HUES48 (cell line): ENCODE measurements at regions not wholly inside any gene's neighbourhood (a gene's known extent, or its start where the extent isn't known, plus 50 kb on each side); places are given as distances from the start of the nearest gene placed in this dataset.

Experiments used
- H3K27ac ChIP-seq: one replicate; pipeline ENCODE4 v1.7.0; 2013; ENCODE audit warnings: low read depth, low read length, inconsistent platforms
- H3K27me3 ChIP-seq: 2 replicates; pipeline ENCODE4 v1.6.1; 2013; ENCODE audit warnings: mild to moderate bottlenecking, low read length; ENCODE audit not compliant: control insufficient read depth, insufficient read depth
- H3K36me3 ChIP-seq: 2 replicates; pipeline ENCODE4 v1.6.1; 2013; ENCODE audit warnings: low read length; ENCODE audit not compliant: control insufficient read depth, insufficient read depth
- H3K4me1 ChIP-seq: 2 replicates; pipeline ENCODE4 v1.6.1; 2013; ENCODE audit warnings: mild to moderate bottlenecking, low read length; ENCODE audit not compliant: control insufficient read depth, insufficient read depth
- H3K4me3 ChIP-seq: 2 replicates; pipeline ENCODE4 v1.5.1; 2013; ENCODE audit warnings: mild to moderate bottlenecking, low read depth, low read length
- H3K9ac ChIP-seq: 2 replicates; pipeline ENCODE4 v1.6.1; 2013; ENCODE audit warnings: mild to moderate bottlenecking, low read depth, low read length, moderate library complexity
- H3K9me3 ChIP-seq: 2 replicates; pipeline ENCODE4 v1.6.1; 2013; ENCODE audit warnings: low read length; ENCODE audit not compliant: control insufficient read depth, insufficient read depth

DNA sequence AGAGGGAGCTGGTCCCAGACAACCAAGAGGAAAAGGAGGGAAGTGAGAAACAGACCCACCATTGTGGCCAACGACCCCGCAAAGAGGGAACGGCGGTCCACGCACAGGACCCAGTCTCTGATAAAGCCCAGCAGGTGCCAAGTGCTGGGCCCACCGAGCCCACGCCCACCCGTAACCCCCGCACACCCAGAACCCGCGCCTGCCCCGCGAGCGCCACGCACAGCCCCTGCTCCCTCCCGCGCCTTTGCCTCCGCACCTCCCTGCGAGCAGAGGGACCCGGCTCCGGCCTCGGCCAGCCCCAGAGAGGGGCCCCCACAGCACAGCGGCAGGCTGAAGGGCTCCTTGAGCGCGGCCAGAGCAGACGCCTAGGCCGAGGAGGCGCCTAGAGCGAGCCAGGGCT is 1192.2 kb downstream of the PCDH17 start:
- no peak overlapping the region for H3K27ac ChIP-seq
- H3K36me3 ChIP-seq: no peaks in the 10 kb centered on the region
- no peaks in the 10 kb centered on the region for H3K9me3 ChIP-seq
- H3K4me3 ChIP-seq: no peak overlapping the region
- no peaks in the 10 kb centered on the region for H3K27me3 ChIP-seq
- no peak overlapping the region for H3K9ac ChIP-seq
- H3K4me1 ChIP-seq: no peaks in the 10 kb centered on the region

DNA sequence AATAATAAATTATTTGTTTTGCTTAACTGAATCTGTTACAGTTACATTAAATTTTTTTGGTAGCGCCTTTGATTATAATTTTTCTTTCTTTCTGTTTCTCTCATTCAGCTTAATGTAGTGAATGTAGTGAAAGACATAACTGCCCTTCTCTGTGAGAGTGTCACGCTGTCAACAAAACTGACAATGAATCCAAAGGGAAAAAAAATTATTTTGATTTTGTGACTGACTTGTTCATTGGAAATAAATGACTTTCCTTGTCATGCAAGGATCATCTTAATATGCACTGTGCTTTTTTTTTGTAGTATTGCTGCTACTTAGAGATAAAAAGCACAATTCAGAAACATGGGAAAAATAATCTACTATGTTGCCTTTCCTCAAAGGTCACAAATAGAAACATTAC is 1196.4 kb downstream of the PCDH17 start:
- H3K36me3 ChIP-seq: no peaks in the 10 kb centered on the region

DNA sequence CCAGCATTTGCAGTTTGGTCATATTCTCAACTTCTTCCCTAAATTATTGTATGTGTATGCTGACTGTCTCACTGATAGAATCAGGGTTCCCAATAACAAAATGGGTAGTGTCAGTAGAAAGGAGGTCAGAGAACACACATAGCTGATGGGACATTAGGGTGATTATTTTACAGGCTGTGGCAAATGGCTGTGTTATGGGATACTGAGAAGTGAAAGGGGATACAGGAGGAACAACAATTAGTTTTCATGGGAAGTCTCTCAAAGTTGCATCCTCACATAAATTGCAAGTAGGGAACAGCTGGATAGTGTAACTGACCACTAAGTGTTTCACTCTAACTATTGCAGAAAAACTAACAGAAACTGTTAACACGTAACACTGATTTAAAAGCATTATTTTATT is 1199.3 kb downstream of the PCDH17 start:
- Histone ChIP-seq H3K9ac (no peak overlapping the region), H3K4me3 (no peak overlapping the region), H3K4me1 (no peaks in the 10 kb centered on the region), H3K27me3 (no peaks in the 10 kb centered on the region), H3K36me3 (no peaks in the 10 kb centered on the region), H3K9me3 (no peaks in the 10 kb centered on the region; the same call in 1 of the 2 replicates), H3K27ac (no peak overlapping the region)

More for the DNA sequence above, 1196.4 kb downstream of the PCDH17 start:
- Histone ChIP-seq H3K27me3 (no peaks in the 10 kb centered on the region), H3K4me1 (no peaks in the 10 kb centered on the region), H3K27ac (no peak overlapping the region), H3K9me3 (no peaks in the 10 kb centered on the region; the same call in 1 of the 2 replicates), H3K4me3 (no peak overlapping the region), H3K9ac (no peak overlapping the region)

DNA sequence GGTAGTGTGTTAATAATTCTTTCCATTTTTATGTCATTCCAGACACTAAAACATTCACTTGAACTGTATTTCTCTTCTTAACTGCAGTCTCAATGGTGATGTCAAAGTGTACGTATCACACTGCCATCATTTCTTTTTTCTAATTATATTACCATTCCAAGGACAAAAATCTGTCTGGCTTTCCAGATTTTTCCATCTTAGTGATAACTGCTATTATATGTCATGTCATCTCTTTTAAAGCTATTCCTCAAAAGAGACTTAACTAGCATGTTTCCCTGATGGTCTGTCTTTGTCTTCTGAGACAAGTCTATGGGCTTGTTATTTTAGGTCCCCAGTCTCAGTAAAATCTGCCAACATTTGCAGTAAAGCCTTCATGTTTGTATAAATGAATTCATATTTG is 1207.1 kb downstream of the PCDH17 start:
- Histone ChIP-seq H3K27ac (no peak overlapping the region), H3K9ac (no peak overlapping the region), H3K4me3 (no peak overlapping the region), H3K27me3 (no peaks in the 10 kb centered on the region), H3K36me3 (no peaks in the 10 kb centered on the region), H3K9me3 (no peaks in the 10 kb centered on the region), H3K4me1 (peaks cover 3% of the 10 kb centered on the region; the same call in 1 of the 2 replicates)

DNA sequence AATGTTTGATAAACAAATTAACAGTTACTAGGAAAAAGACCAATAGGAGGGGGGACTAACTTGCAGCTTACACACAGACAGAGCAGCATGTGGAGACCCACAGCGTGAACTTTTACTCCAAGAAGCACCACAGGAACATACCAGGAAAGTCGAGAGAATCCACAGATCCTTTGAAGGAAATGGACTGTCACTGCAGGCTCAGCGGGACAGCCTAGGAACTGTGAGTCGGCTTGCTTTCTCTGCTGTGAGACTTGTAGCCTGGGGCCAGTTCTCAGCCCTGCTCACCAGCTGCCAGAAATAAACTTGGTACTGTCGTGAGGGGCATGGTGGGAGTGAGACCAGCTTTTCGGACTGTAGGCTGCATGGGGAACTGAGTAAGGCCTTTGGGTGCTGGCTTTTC is 1211.5 kb downstream of the PCDH17 start:
- H3K4me1 ChIP-seq: peaks cover 3% of the 10 kb centered on the region; the same call in 1 of the 2 replicates
- no peak overlapping the region for H3K4me3 ChIP-seq
- H3K9me3 ChIP-seq: no peaks in the 10 kb centered on the region
- H3K27ac ChIP-seq: no peak overlapping the region
- no peak overlapping the region for H3K9ac ChIP-seq
- no peaks in the 10 kb centered on the region for H3K36me3 ChIP-seq
- H3K27me3 ChIP-seq: no peaks in the 10 kb centered on the region

DNA sequence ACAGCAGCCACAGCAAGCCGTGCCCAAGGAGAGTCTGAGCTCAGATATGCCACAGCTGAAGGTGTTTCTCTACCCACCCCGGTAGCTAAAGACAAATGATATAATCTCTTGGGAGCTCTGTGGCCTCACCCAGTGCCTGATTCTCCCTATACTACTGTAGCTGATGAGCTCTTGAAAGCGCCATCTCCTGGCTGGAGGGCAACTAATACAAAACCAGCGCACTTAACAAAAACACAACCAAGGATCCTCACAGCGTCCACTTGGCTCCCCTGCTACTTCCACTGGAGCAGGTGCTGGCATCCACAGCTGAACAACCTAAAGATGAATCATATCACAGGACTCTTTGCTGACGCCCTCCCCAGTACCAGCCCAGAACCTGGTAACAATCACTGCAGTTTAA is 1212.0 kb downstream of the PCDH17 start:
- no peak overlapping the region for H3K27ac ChIP-seq
- no peaks in the 10 kb centered on the region for H3K9me3 ChIP-seq
- H3K4me3 ChIP-seq: no peak overlapping the region
- peaks cover 3% of the 10 kb centered on the region; the same call in 1 of the 2 replicates for H3K4me1 ChIP-seq
- no peaks in the 10 kb centered on the region for H3K27me3 ChIP-seq
- no peaks in the 10 kb centered on the region for H3K36me3 ChIP-seq
- no peak overlapping the region for H3K9ac ChIP-seq

DNA sequence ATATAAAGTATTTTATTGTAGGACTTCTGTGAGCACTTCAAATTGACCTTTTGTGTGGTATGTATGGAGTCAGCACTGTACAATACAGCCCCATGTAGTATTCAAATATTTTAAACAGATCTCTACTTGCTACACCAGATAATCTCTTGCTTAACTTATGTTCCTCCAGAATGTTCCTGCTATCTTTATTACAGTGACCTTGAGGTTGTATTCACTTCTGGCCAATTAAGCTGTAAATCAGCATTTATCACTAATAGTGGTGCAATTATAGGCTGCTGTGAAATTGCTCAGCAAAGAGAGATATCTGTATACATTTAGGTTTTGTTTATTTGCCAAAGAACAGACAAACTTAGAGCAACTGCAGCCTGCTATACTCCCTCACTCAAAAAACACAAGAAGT is 1218.6 kb downstream of the PCDH17 start:
- Histone ChIP-seq H3K27me3 (no peaks in the 10 kb centered on the region), H3K9ac (no peak overlapping the region), H3K27ac (no peak overlapping the region), H3K9me3 (no peaks in the 10 kb centered on the region), H3K36me3 (no peaks in the 10 kb centered on the region), H3K4me3 (no peak overlapping the region), H3K4me1 (no peaks in the 10 kb centered on the region)

DNA sequence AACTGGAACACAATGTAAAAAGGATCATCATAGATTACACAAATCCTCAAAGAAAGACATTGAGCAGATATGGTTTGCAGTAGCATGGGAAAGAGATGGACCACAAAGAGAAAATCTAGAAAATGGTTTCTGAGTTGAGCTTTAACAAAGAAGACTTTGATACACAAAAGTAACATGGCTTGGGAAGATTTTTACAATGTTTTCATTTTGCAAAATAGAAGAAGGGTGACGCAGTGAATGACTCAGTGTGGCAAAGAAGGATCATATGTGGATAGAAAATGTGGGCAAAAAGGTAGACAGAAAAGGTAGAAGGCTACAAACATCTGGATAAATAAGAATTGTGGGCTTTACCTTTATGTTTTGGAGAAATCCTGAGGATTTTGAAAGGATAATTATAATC is 1220.5 kb downstream of the PCDH17 start:
- Histone ChIP-seq H3K4me1 (no peaks in the 10 kb centered on the region), H3K9ac (no peak overlapping the region), H3K27ac (no peak overlapping the region), H3K9me3 (no peaks in the 10 kb centered on the region), H3K36me3 (no peaks in the 10 kb centered on the region), H3K27me3 (no peaks in the 10 kb centered on the region), H3K4me3 (no peak overlapping the region)

DNA sequence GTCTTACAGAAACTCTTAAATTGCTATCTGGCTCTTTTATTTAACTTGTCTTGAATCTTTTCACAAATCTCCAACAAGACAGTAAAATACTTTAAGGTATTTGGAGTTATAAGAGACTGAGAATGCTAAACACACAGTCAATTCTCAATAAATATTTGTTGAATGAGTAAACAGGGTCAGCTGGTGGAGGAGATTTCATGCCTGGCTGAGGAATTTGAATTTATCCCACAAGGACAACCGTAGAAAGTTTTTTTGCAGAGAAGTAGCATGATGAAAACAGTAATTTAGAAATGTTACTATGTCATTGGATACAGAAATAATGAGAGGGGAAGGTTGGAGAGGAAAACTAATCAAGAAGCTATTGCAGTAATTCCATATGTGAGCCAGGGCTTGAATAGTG is 1223.7 kb downstream of the PCDH17 start:
- Histone ChIP-seq H3K27ac (no peak overlapping the region), H3K9ac (no peak overlapping the region)

DNA sequence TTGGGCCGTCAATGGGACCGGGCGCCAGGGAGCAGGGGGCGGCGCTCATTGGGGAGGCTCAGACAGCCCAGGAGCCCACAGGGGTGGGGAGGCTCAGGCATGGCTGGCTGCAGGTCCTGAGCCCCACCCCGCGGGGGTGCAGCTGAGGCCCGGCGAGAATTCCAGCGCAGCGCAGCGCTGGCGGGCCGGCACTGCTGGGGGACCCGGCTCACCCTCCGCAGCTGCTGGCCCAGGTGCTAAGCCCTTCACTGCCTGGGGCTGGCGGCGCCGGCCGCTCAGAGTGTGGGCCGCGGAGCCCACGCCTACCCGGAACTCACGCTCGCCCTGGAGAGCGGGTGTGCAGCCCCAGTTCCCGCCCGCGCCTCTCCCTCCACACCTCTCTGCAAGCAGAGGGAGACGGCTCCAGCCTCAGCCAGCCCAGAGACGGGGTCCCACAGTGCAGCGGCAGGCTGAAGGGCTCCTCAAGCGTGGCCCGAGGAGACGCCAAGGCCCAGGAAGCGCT is 1227.4 kb downstream of the PCDH17 start:
- Histone ChIP-seq H3K27me3 (no peaks in the 10 kb centered on the region), H3K27ac (no peak overlapping the region), H3K4me1 (no peaks in the 10 kb centered on the region), H3K9me3 (no peaks in the 10 kb centered on the region), H3K4me3 (no peak overlapping the region), H3K9ac (no peak overlapping the region), H3K36me3 (no peaks in the 10 kb centered on the region)

More for the DNA sequence above, 1223.7 kb downstream of the PCDH17 start:
- Histone ChIP-seq H3K4me3 (no peak overlapping the region), H3K27me3 (no peaks in the 10 kb centered on the region), H3K4me1 (no peaks in the 10 kb centered on the region), H3K36me3 (no peaks in the 10 kb centered on the region), H3K9me3 (no peaks in the 10 kb centered on the region)

DNA sequence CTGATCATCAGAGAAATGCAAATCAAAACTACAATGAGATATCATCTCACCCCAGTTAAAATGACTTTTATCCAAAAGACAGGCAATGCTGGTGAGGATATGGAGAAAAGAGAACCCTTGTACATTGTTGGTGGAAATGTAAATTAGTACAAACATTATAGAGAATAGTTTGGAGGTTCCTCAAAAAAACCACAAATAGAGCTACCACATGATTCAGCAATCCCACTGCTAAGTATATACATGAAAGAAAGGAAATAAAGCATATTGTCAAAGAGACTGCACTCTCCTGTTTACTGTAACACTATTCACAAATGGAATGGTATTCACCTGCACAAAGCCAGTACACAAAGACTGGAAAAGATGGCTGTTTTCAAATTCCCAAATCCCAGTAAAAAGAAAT is 1233.7 kb downstream of the PCDH17 start:
- H3K9me3 ChIP-seq: no peaks in the 10 kb centered on the region
- H3K9ac ChIP-seq: no peak overlapping the region
- no peak overlapping the region for H3K27ac ChIP-seq
- 0 out of 2 replicates have a peak, but pooled peaks cover 2% of the 10 kb centered on the region for H3K4me1 ChIP-seq
- H3K4me3 ChIP-seq: no peak overlapping the region
- H3K36me3 ChIP-seq: no peaks in the 10 kb centered on the region
- H3K27me3 ChIP-seq: no peaks in the 10 kb centered on the region

DNA sequence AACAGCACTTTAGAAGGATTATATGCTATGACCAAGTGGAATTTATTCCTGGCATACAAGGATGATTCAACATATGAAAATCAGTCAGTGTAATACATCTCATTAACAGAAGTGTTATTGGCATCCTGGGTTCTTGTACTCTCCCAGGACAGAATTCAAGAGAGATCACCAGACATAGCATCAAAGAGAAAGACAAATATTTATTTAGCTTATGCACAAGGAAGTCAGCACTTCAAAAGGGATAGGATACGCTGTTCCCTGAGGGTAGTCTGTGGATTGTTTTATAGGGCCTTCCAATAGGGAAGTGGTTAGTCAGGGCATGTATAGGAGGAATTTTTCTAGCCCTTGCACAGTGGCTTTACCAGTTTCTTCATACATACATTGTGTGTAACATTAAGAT is 1238.0 kb downstream of the PCDH17 start:
- Histone ChIP-seq H3K36me3 (no peaks in the 10 kb centered on the region), H3K4me3 (no peak overlapping the region), H3K27ac (no peak overlapping the region), H3K9ac (no peak overlapping the region), H3K9me3 (no peaks in the 10 kb centered on the region), H3K4me1 (0 out of 2 replicates have a peak, but pooled peaks cover 2% of the 10 kb centered on the region), H3K27me3 (no peaks in the 10 kb centered on the region)
